WTC11 (cell line): ENCODE measurements at regions not wholly inside any gene's neighbourhood (a gene's known extent, or its start where the extent isn't known, plus 50 kb on each side); places are given as distances from the start of the nearest gene placed in this dataset.

Experiments used
- ATAC-seq: fragments of 200-7000 bp; cut with Tn5 transposase; 2 replicates; pipeline ENCODE4 v1.10.0; 2021; ENCODE audit warnings: mild to moderate bottlenecking, moderate library complexity
- CTCF ChIA-PET: fragments of 300-600 bp; sonication (Branson Sonifier 250); formaldehyde crosslinking; loops from one replicate; lab custom pipeline; 2021; ENCODE audit warnings: antibody characterized with exemption; lab: Charles Lee
- POLR2A ChIA-PET: fragments of 350-600 bp; sonication (Branson Sonifier 250); formaldehyde crosslinking; loops from one replicate; lab custom pipeline; 2021; ENCODE audit warnings: antibody characterized with exemption; lab: Charles Lee
- DNase-seq: peaks from one replicate; pipeline ENCODE4 v3.0.0; 2021; ENCODE audit warnings: low spot score
- H3K27ac Mint-ChIP-seq: 2 replicates; pipeline ENCODE4 v1.8.0; 2021; ENCODE audit warnings: mixed read lengths
- H3K27me3 Mint-ChIP-seq: 2 replicates; pipeline ENCODE4 v1.8.0; 2021; ENCODE audit warnings: low read depth, mild to moderate bottlenecking, moderate library complexity, mixed read lengths
- H3K36me3 Mint-ChIP-seq: 2 replicates; pipeline ENCODE4 v1.8.0; 2021; ENCODE audit warnings: mixed read lengths
- H3K4me1 Mint-ChIP-seq: 2 replicates; pipeline ENCODE4 v1.8.0; 2022; ENCODE audit warnings: mixed read lengths
- H3K4me3 Mint-ChIP-seq: 2 replicates; pipeline ENCODE4 v1.8.0; 2021; ENCODE audit warnings: mild to moderate bottlenecking, moderate library complexity, mixed read lengths
- H3K9me3 Mint-ChIP-seq: 2 replicates; pipeline ENCODE4 v1.8.0; 2021; ENCODE audit warnings: mixed read lengths
- ATF6 ChIP-seq: sonication (generic); formaldehyde crosslinking; IDR thresholded peaks from 2 replicates; pipeline ENCODE4 v1.8.1; 2023; ENCODE audit warnings: mild to moderate bottlenecking, missing genetic modification reagents
- E2F4 ChIP-seq: sonication (generic); formaldehyde crosslinking; IDR thresholded peaks from 2 replicates; pipeline ENCODE4 v1.8.1; 2022; ENCODE audit warnings: low read depth, mild to moderate bottlenecking, moderate library complexity, missing genetic modification reagents, borderline replicate concordance
- EMX1 ChIP-seq: fragments of 250-450 bp; sonication (Bioruptor Pico); IDR thresholded peaks from 2 replicates; pipeline ENCODE4 v1.8.0; 2021; ENCODE audit warnings: mild to moderate bottlenecking
- ERG ChIP-seq: fragments of 250-450 bp; sonication (Bioruptor Pico); IDR thresholded peaks from 2 replicates; pipeline ENCODE4 v1.8.0; 2021; ENCODE audit warnings: mild to moderate bottlenecking
- ESRRA ChIP-seq: sonication (generic); formaldehyde crosslinking; IDR thresholded peaks from 2 replicates; pipeline ENCODE4 v1.8.1; 2022; ENCODE audit warnings: mild to moderate bottlenecking, missing genetic modification reagents, borderline replicate concordance
- ETV6 ChIP-seq: sonication (generic); formaldehyde crosslinking; IDR thresholded peaks from 2 replicates; pipeline ENCODE4 v1.8.1; 2022; ENCODE audit warnings: mild to moderate bottlenecking, missing genetic modification reagents
- FOXP4 ChIP-seq: sonication (generic); formaldehyde crosslinking; IDR thresholded peaks from 2 replicates; pipeline ENCODE4 v1.8.0; 2022; ENCODE audit warnings: mild to moderate bottlenecking, missing genetic modification reagents
- IRF1 ChIP-seq: sonication (generic); formaldehyde crosslinking; IDR thresholded peaks from 2 replicates; pipeline ENCODE4 v1.8.0; 2023; ENCODE audit warnings: missing genetic modification reagents
- KAT7 ChIP-seq: sonication (generic); formaldehyde crosslinking; IDR thresholded peaks from 2 replicates; pipeline ENCODE4 v1.8.1; 2023; ENCODE audit warnings: missing genetic modification reagents, mild to moderate bottlenecking, borderline replicate concordance
- MLX ChIP-seq: sonication (generic); formaldehyde crosslinking; IDR thresholded peaks from 2 replicates; pipeline ENCODE4 v1.8.1; 2023; ENCODE audit warnings: mild to moderate bottlenecking, missing genetic modification reagents, moderate library complexity
- MXD4 ChIP-seq: fragments of 250-450 bp; sonication (Bioruptor Pico); IDR thresholded peaks from 2 replicates; pipeline ENCODE4 v1.8.0; 2021; ENCODE audit warnings: mild to moderate bottlenecking, moderate library complexity, borderline replicate concordance
- OVOL2 ChIP-seq: fragments of 250-450 bp; sonication (Bioruptor Pico); IDR thresholded peaks from 2 replicates; pipeline ENCODE4 v1.9.0; 2021; ENCODE audit warnings: mild to moderate bottlenecking, borderline replicate concordance
- PRDM15 ChIP-seq: sonication (generic); formaldehyde crosslinking; IDR thresholded peaks from 2 replicates; pipeline ENCODE4 v1.8.0; 2022; ENCODE audit warnings: missing genetic modification reagents
- RORB ChIP-seq: fragments of 250-450 bp; sonication (Bioruptor Pico); IDR thresholded peaks from 2 replicates; pipeline ENCODE4 v1.9.0; 2021; ENCODE audit warnings: mild to moderate bottlenecking
- SMAD3 ChIP-seq: sonication (generic); formaldehyde crosslinking; IDR thresholded peaks from 2 replicates; pipeline ENCODE4 v1.8.0; 2022; ENCODE audit warnings: missing genetic modification reagents, mild to moderate bottlenecking, borderline replicate concordance
- SOX15 ChIP-seq: fragments of 250-450 bp; sonication (Bioruptor Pico); IDR thresholded peaks from 2 replicates; pipeline ENCODE4 v1.9.0; 2021; ENCODE audit warnings: mild to moderate bottlenecking
- STAT6 ChIP-seq: sonication (generic); formaldehyde crosslinking; conservative IDR thresholded peaks from 2 replicates; pipeline ENCODE4 v1.8.1; 2023; ENCODE audit warnings: mild to moderate bottlenecking, low read depth, missing genetic modification reagents, moderate library complexity
- ZNF138 ChIP-seq: sonication (generic); formaldehyde crosslinking; conservative IDR thresholded peaks from 2 replicates; pipeline ENCODE4 v1.8.1; 2022; ENCODE audit warnings: mild to moderate bottlenecking, moderate library complexity, missing genetic modification reagents
- ZNF423 ChIP-seq: fragments of 250-450 bp; sonication (Bioruptor Pico); IDR thresholded peaks from 2 replicates; pipeline ENCODE4 v2.1.2; 2022; ENCODE audit warnings: mild to moderate bottlenecking, moderate library complexity
- ZSCAN18 ChIP-seq: fragments of 250-450 bp; sonication (Bioruptor Pico); IDR thresholded peaks from 2 replicates; pipeline ENCODE4 v2.1.2; 2022; ENCODE audit warnings: mild to moderate bottlenecking, moderate library complexity

- no peak for ATAC-seq
- no peak for TF ChIP-seq ESRRA
- TF ChIP-seq PRDM15 (CRISPR knock-in tag), result no peak
- no peak for TF ChIP-seq MXD4 (CRISPR knock-in tag)
- TF ChIP-seq STAT6 (CRISPR knock-in tag), result no peak
- no peak for TF ChIP-seq ERG (CRISPR knock-in tag)
- no peak for TF ChIP-seq MLX
- no peak for TF ChIP-seq FOXP4 (CRISPR knock-in tag)
- H3K36me3 Mint-ChIP-seq, result peaks cover 4% of the 10 kb centered on the region
- no peaks in the 10 kb centered on the region for H3K27me3 Mint-ChIP-seq
- DNase-seq, result no peak
- H3K4me1 Mint-ChIP-seq, result peaks cover 45% of the 10 kb centered on the region
- ChIA-PET POLR2A (no interaction called here), CTCF (no interaction called here)
- H3K4me3 Mint-ChIP-seq, result no peak overlapping the region
- 0 out of 2 replicates have a peak overlapping the region, but pooled peaks have one; percentile 48 for H3K27ac Mint-ChIP-seq
- peaks cover 8% of the 10 kb centered on the region for H3K9me3 Mint-ChIP-seq
Observed at GRCh38 chr10:52900593-52900992, 128.0 kb upstream of the MBL2 start.

- H3K4me1 Mint-ChIP-seq, result peaks cover 25% of the 10 kb centered on the region
- H3K36me3 Mint-ChIP-seq, result peaks cover 6% of the 10 kb centered on the region
- POLR2A ChIA-PET, result no interaction called here
- no peak for TF ChIP-seq ETV6
- TF ChIP-seq KAT7 (CRISPR knock-in tag), result no peak
- no peak for TF ChIP-seq RORB (CRISPR knock-in tag)
- TF ChIP-seq ZNF423 (CRISPR knock-in tag), result no peak
- no peak for TF ChIP-seq ATF6 (CRISPR knock-in tag)
- no peak for TF ChIP-seq SOX15 (CRISPR knock-in tag)
- no peak for TF ChIP-seq ZNF138 (CRISPR knock-in tag)
- TF ChIP-seq EMX1 (CRISPR knock-in tag), result no peak
- no peak for TF ChIP-seq SMAD3 (CRISPR knock-in tag)
- TF ChIP-seq ZSCAN18 (CRISPR knock-in tag), result no peak
- TF ChIP-seq IRF1 (CRISPR knock-in tag), result no peak
- TF ChIP-seq E2F4, result no peak
- no peak for TF ChIP-seq OVOL2 (CRISPR knock-in tag)
Observed at GRCh38 chr10:52897162-52897561, 124.6 kb upstream of the MBL2 start.

More at GRCh38 chr10:52897162-52897561, 124.6 kb upstream of the MBL2 start:
- H3K4me3 Mint-ChIP-seq, result no peak overlapping the region
- DNase-seq, result no peak
- no peaks in the 10 kb centered on the region for H3K27me3 Mint-ChIP-seq
- no peak overlapping the region for H3K27ac Mint-ChIP-seq
- CTCF ChIA-PET, result no interaction called here
- H3K9me3 Mint-ChIP-seq, result peaks cover 11% of the 10 kb centered on the region
- no peak for ATAC-seq
